ENCODE measurements at regions not wholly inside any gene's neighbourhood (a gene's known extent, or its start where the extent isn't known, plus 50 kb on each side); places are given as distances from the start of the nearest gene placed in this dataset.

DNA sequence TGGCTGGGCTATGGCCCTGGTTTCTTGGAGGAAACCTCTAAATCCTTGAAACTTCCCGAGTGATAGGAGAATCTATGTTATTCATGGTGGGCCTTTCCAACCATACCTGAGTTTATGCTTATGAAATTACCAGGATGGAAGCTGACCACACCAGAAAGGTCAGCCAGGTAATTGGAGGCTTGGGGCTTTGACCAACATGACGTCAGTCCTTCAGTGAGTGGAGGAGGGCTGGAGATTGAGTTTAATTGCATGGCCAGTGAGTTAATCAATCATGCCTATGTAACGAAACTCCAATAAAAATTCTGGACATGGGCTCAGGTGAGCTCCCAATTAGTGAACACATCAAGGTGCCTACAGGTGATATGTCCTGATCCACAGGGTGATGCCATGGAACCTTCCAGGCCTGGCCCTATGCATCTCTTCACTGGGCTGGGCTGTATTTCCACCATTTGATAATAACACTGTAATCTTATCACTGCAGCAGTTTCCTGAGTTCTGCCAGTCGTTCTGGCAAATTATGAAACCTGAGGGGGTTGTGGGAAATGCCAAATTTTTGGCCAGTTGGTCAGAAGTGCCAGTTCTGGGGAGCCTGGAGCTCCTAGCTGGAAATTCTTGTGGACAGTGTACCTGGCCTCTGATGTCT lies 106.5 kb downstream of the CDH26 start:
- DNase-seq (ENCODE audit: low read depth) = no peak
- no peak overlapping the region for H3K4me3 ChIP-seq (ENCODE audit: control insufficient read depth, low read depth, low read length)
- TF ChIP-seq CTCF (conservative IDR thresholded peaks at IDR 0.05; ENCODE audit: control insufficient read depth, insufficient read depth, low read depth, low read length) = no peak

DNA sequence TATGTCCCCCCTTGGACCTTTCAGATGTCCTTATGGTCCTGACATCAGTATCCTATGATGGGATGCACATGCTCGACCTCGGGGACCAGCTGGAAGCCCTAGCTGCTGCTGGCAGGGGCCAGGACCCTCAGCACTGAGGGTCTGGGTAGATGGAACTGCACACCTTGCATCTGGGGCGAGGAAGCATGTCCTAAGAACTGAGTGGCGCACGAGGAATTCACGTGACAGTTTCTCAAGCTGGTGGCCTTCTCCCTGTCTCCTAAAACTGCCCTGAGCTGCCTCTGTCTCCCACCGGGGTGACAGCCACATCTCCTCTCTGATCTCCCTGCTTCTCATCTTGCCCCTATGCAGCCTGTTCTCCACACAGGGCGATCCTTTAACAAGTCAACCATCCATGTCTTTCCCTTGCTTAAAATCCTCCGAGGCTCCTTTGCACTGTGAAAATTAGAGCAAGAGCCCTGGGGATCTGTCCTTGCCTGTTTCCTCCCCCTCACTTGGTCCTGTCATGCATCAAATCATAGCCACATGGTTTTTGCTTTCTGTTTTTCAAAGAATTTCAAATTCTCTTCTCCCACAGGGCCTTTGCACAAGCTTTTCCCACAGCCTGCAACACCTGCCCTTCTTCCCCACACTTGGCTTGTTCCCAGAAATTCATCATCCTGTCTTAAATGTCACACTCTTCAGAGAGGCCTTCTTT lies 107.7 kb downstream of the CDH26 start:
- TF ChIP-seq CTCF (conservative IDR thresholded peaks at IDR 0.05; ENCODE audit: control insufficient read depth, insufficient read depth, low read depth, low read length) = no peak
- no peak for DNase-seq (ENCODE audit: low read depth)
- no peak overlapping the region for H3K4me3 ChIP-seq (ENCODE audit: control insufficient read depth, low read depth, low read length)

GRCh38 chr20:60066438-60066823 lies 108.2 kb downstream of the CDH26 start:
- no peak overlapping the region for H3K4me3 ChIP-seq (ENCODE audit: control insufficient read depth, low read depth, low read length)
- DNase-seq (ENCODE audit: low read depth) = no peak

DNA sequence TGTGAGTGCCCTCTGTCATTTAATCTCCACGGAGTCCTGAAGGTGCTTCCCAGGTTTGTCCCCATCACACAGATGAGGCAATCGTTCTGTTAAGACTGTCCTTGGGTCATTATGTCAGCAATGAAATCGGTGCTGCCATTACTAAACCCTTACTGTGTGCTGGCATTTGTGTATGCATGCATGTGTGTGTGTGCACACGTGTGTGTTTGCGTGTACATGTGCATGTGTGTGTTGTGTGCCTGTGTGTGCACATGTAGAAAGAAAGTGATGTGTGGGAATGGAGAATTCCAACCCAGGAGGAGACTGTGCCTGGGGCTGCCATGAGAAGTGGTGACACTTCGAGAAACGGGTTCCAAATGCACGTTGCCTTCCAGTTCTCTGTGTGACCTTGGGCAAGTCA lies 110.3 kb downstream of the CDH26 start:
- no peak overlapping the region for H3K4me3 ChIP-seq (ENCODE audit: control insufficient read depth, low read depth, low read length)
- DNase-seq (ENCODE audit: low read depth) = no peak
- no peak for TF ChIP-seq CTCF (conservative IDR thresholded peaks at IDR 0.05; ENCODE audit: control insufficient read depth, insufficient read depth, low read depth, low read length)

More at GRCh38 chr20:60066438-60066823, 108.2 kb downstream of the CDH26 start:
- no peak for TF ChIP-seq CTCF (conservative IDR thresholded peaks at IDR 0.05; ENCODE audit: control insufficient read depth, insufficient read depth, low read depth, low read length)

DNA sequence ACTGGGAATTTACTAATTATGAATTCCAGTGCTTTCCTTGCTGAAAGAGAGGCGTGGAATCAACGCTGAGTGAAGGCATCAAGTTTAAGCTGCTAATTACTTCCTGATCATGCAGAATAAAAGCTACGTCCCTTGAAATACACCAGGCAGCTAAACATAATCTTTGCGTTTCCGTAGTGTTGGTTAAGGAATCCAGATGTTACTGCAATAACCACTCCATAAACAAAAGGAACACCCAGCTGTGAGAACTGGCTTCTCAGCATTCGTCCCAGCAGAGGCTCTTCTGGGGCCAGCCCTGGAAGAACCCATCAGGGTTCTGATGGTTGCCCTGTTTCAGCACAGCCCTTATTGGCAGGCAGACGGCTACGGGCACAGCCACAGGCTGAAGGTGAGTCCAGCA lies 111.4 kb downstream of the CDH26 start:
- DNase-seq (ENCODE audit: low read depth) = no peak
- no peak for TF ChIP-seq CTCF (conservative IDR thresholded peaks at IDR 0.05; ENCODE audit: control insufficient read depth, insufficient read depth, low read depth, low read length)
- H3K4me3 ChIP-seq (ENCODE audit: control insufficient read depth, low read depth, low read length) = no peak overlapping the region

DNA sequence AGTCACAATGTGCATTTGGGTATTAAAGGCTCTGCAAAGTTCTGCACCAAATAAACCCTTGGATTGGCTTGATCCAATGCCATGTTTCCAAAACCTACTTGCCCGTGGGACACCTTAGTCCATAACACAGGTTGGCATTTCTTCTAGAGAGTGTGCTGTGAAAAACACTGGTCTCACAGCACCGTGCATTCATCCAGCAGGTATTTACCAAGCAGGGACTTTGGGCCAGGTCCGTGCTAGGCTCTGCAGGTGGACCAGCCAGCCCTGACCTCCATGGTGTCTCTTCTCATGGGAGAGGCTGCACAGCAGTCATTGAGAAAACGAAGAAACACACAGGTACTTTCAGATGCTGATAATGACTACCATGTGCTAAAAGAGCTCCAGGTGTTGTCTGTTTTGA lies 112.6 kb downstream of the CDH26 start:
- TF ChIP-seq CTCF (conservative IDR thresholded peaks at IDR 0.05; ENCODE audit: control insufficient read depth, insufficient read depth, low read depth, low read length) = no peak
- no peak for DNase-seq (ENCODE audit: low read depth)
- H3K4me3 ChIP-seq (ENCODE audit: control insufficient read depth, low read depth, low read length) = no peak overlapping the region

Data from fibroblast of mammary gland (primary cell).